ENCODE measurements at regions not wholly inside any gene's neighbourhood (a gene's known extent, or its start where the extent isn't known, plus 50 kb on each side); places are given as distances from the start of the nearest gene placed in this dataset.
A peak's percentile ranks its signal among the peaks of the same experiment; 100 is the strongest.
"Not testable (repeated sequence)": the region's sequence is repeated elsewhere in the genome, so short reads cannot be mapped to it uniquely, and the experiment has no call there.

GRCh38 chr3:89533275-89533674 is 425.9 kb downstream of the EPHA3 start:
- H3K27me3 ChIP-seq (ENCODE audit: low read depth, low read length) = no peaks in the 10 kb centered on the region
- H3K27ac ChIP-seq (ENCODE audit: low read length) = no peak overlapping the region
- H3K4me2 ChIP-seq (ENCODE audit: low read length) = no peak overlapping the region
- H3K79me2 ChIP-seq (ENCODE audit: low read length) = no peaks in the 10 kb centered on the region
- no peaks in the 10 kb centered on the region for H4K20me1 ChIP-seq (ENCODE audit: insufficient read depth, low read length)
- no peak overlapping the region for H2AFZ ChIP-seq (ENCODE audit: low read depth, low read length)
- no peaks in the 10 kb centered on the region for H3K4me1 ChIP-seq (ENCODE audit: low read length)
- H3K4me3 ChIP-seq (ENCODE audit: low read length) = no peak overlapping the region
- H3K36me3 ChIP-seq (replicated peaks; ENCODE audit: low read depth, low read length) = no peaks in the 10 kb centered on the region
- no peaks in the 10 kb centered on the region for H3K9me3 ChIP-seq (ENCODE audit: insufficient read depth, low read length)
- TF ChIP-seq CTCF (IDR thresholded peaks at IDR 0.05; ENCODE audit: low read depth, low read length) (no peak), EZH2phosphoT487 (IDR thresholded peaks at IDR 0.05; ENCODE audit: low read depth) (no peak)
- no peak overlapping the region for H3K9ac ChIP-seq (ENCODE audit: low read length)

GRCh38 chr3:89554587-89554986 is 447.2 kb downstream of the EPHA3 start:
- H3K9me3 ChIP-seq (ENCODE audit: insufficient read depth, low read length); H2AFZ ChIP-seq (ENCODE audit: low read depth, low read length); H3K36me3 ChIP-seq (replicated peaks; ENCODE audit: low read depth, low read length); H4K20me1 ChIP-seq (ENCODE audit: insufficient read depth, low read length); H3K4me2 ChIP-seq (ENCODE audit: low read length); H3K9ac ChIP-seq (ENCODE audit: low read length); H3K79me2 ChIP-seq (ENCODE audit: low read length); H3K4me1 ChIP-seq (ENCODE audit: low read length); H3K27ac ChIP-seq (ENCODE audit: low read length); H3K27me3 ChIP-seq (ENCODE audit: low read depth, low read length); H3K4me3 ChIP-seq (ENCODE audit: low read length): not testable (repeated sequence)

GRCh38 chr3:89558711-89559110 is 451.3 kb downstream of the EPHA3 start:
- H3K27ac ChIP-seq (ENCODE audit: low read length) = no peak overlapping the region
- no peaks in the 10 kb centered on the region for H3K36me3 ChIP-seq (replicated peaks; ENCODE audit: low read depth, low read length)
- no peak for TF ChIP-seq EZH2phosphoT487 (IDR thresholded peaks at IDR 0.05; ENCODE audit: low read depth)
- TF ChIP-seq CTCF (IDR thresholded peaks at IDR 0.05; ENCODE audit: low read depth, low read length) = no peak
- H3K4me1 ChIP-seq (ENCODE audit: low read length) = peaks cover 6% of the 10 kb centered on the region; the same call in 1 of the 2 replicates
- H3K27me3 ChIP-seq (ENCODE audit: low read depth, low read length) = no peaks in the 10 kb centered on the region
- H3K4me3 ChIP-seq (ENCODE audit: low read length) = no peak overlapping the region
- H3K9ac ChIP-seq (ENCODE audit: low read length) = no peak overlapping the region
- H3K4me2 ChIP-seq (ENCODE audit: low read length) = no peak overlapping the region
- no peak overlapping the region for H2AFZ ChIP-seq (ENCODE audit: low read depth, low read length)
- H4K20me1 ChIP-seq (ENCODE audit: insufficient read depth, low read length) = no peaks in the 10 kb centered on the region
- H3K79me2 ChIP-seq (ENCODE audit: low read length) = no peaks in the 10 kb centered on the region
- no peaks in the 10 kb centered on the region for H3K9me3 ChIP-seq (ENCODE audit: insufficient read depth, low read length)

- no peak for TF ChIP-seq EZH2phosphoT487 (IDR thresholded peaks at IDR 0.05; ENCODE audit: low read depth)
- no peak for TF ChIP-seq CTCF (IDR thresholded peaks at IDR 0.05; ENCODE audit: low read depth, low read length)
- no peak overlapping the region for H3K9ac ChIP-seq (ENCODE audit: low read length)
Measured at GRCh38 chr3:89560568-89560967, 453.1 kb downstream of the EPHA3 start.

GRCh38 chr3:89562373-89562772 is 455.0 kb downstream of the EPHA3 start:
- Histone ChIP-seq H3K27me3 (ENCODE audit: low read depth, low read length) (no peaks in the 10 kb centered on the region), H3K9me3 (ENCODE audit: insufficient read depth, low read length) (peaks cover 13% of the 10 kb centered on the region; the same call in 1 of the 2 replicates)

More at GRCh38 chr3:89560568-89560967, 453.1 kb downstream of the EPHA3 start:
- H3K36me3 ChIP-seq (replicated peaks; ENCODE audit: low read depth, low read length) = no peaks in the 10 kb centered on the region
- H3K27me3 ChIP-seq (ENCODE audit: low read depth, low read length) = no peaks in the 10 kb centered on the region
- no peaks in the 10 kb centered on the region for H4K20me1 ChIP-seq (ENCODE audit: insufficient read depth, low read length)
- H3K4me2 ChIP-seq (ENCODE audit: low read length) = no peak overlapping the region
- peaks cover 5% of the 10 kb centered on the region; the same call in 1 of the 2 replicates for H3K9me3 ChIP-seq (ENCODE audit: insufficient read depth, low read length)
- H3K4me3 ChIP-seq (ENCODE audit: low read length) = no peak overlapping the region
- H3K4me1 ChIP-seq (ENCODE audit: low read length) = peaks cover 6% of the 10 kb centered on the region; the same call in 1 of the 2 replicates
- H3K27ac ChIP-seq (ENCODE audit: low read length) = no peak overlapping the region
- no peaks in the 10 kb centered on the region for H3K79me2 ChIP-seq (ENCODE audit: low read length)
- H2AFZ ChIP-seq (ENCODE audit: low read depth, low read length) = no peak overlapping the region

More at GRCh38 chr3:89562373-89562772, 455.0 kb downstream of the EPHA3 start:
- no peaks in the 10 kb centered on the region for H3K36me3 ChIP-seq (replicated peaks; ENCODE audit: low read depth, low read length)
- H3K9ac ChIP-seq (ENCODE audit: low read length) = no peak overlapping the region
- H3K27ac ChIP-seq (ENCODE audit: low read length) = no peak overlapping the region
- H3K4me3 ChIP-seq (ENCODE audit: low read length) = no peak overlapping the region
- TF ChIP-seq EZH2phosphoT487 (IDR thresholded peaks at IDR 0.05; ENCODE audit: low read depth) (no peak), CTCF (IDR thresholded peaks at IDR 0.05; ENCODE audit: low read depth, low read length) (peak; percentile 16)
- H3K79me2 ChIP-seq (ENCODE audit: low read length) = no peaks in the 10 kb centered on the region
- H3K4me2 ChIP-seq (ENCODE audit: low read length) = no peak overlapping the region
- H3K4me1 ChIP-seq (ENCODE audit: low read length) = 0 out of 2 replicates have a peak, but pooled peaks cover 1% of the 10 kb centered on the region
- no peaks in the 10 kb centered on the region for H4K20me1 ChIP-seq (ENCODE audit: insufficient read depth, low read length)
- peak overlapping the region; percentile 25; the same call in 1 of the 2 replicates for H2AFZ ChIP-seq (ENCODE audit: low read depth, low read length)

Measured in OCI-LY3 (cell line).